ENCODE measurements at regions not wholly inside any gene's neighbourhood (a gene's known extent, or its start where the extent isn't known, plus 50 kb on each side); places are given as distances from the start of the nearest gene placed in this dataset.
"Not testable (repeated sequence)": the region's sequence is repeated elsewhere in the genome, so short reads cannot be mapped to it uniquely, and the experiment has no call there.

DNA sequence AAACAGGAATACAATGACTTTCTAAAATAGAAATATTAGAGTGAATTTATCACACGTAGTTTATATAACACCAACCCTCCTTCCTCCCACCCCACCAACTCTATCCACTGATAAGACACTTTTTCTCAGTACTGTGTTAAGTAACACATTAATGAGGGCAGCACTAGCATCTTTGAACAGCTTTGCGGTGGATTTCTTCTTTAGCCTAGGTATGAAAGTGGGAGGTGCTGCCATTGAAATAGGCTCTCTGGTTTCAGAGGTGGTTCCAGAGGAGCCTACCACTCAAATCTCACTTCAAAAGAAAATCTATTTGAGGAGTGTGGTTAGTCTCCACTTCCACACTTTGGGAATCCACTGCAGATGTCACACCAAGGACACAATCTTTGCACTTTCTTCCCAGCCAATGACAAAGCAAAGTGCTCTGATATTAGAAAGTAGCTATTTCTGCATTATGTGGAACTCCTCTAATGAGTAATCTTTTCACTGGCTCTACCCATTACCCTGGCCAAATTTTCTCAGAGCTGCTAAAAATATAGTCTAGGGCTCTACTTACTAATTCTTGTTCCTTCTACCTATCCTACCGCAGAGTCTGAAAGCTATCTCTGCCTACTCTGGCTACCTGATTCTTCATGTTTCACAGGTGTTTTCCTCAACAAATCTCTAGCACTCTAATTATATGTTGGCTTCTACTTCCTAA, 1667.8 kb downstream of the MRPL39 start:
- no peak for DNase-seq

DNA sequence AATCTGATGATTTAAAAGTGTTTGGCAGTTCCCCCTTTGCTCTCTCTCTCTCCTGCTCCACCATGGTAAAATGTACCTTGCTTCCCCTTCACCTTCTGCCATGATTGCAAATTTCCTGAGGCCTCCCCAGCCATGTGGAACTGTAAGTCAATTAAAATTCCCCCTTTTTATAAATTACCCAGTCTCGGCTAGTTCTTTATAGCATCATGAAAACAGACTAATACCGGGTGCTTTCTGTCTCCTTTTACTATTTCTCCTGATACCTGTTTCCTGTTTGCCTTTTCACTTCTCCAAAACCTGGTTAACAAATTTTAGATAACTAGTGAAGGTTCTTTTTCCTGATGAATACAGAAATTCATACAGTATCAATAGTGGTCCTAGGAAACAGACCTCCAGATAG, 1670.3 kb downstream of the MRPL39 start:
- no peak for DNase-seq

DNA sequence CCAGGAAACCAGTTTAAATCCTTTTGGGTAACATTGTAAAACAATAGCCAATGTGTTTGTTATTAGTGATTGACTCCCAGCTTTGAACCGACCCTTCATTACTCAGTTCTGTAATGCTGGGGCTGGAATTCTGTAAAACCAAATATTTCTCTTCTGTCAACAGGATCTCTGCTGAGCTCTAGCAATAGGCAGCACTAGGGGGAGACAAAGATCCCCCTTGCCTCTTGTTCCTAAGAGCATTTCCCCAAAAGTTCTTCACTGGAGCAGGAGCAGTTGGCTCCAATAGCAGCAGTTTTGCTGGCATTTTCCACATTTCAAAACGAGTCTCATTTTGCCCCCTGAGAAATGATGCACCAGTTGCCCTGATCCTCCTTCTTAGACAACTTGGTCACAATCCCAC, 1671.1 kb downstream of the MRPL39 start:
- no peak for DNase-seq

DNA sequence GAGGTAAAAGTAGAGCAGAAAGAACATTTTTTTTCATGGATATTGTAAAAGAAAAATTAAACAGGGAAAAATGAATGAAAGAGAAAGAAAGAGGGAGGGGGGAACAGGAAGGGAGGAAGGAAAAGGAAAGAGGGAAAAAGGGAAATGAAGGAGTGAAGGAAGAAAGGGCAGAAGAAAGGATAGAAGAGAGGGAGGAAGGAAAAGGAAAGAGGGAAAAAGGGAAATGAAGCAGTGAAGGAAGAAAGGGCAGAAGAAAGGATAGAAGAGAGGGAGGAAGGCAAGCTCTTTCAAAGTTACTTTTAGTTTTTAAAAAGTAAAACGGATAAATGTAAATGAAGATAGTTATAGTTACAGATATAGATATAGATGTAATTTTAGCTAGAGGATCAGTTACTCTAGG, 1676.7 kb downstream of the MRPL39 start:
- no peak for DNase-seq

DNA sequence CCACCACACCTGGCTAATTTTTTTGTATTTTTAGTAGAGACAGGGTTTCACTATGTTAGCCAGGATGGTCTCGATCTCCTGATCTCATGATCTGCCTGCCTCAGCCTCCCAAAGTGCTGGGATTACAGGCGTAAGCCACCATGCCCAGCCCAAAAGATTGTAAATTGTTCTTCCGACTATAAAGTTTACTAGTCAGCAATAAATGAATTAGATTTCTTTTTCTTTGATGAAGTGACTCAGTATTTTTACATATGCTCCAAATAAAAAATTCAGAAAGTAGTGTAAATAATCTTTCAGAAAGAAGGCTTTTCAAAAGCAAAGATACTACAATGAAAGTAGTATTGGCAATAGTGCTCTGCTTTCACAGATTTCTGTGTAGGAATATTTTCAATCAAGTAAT, 1680.9 kb downstream of the MRPL39 start:
- not testable (repeated sequence) for DNase-seq

DNA sequence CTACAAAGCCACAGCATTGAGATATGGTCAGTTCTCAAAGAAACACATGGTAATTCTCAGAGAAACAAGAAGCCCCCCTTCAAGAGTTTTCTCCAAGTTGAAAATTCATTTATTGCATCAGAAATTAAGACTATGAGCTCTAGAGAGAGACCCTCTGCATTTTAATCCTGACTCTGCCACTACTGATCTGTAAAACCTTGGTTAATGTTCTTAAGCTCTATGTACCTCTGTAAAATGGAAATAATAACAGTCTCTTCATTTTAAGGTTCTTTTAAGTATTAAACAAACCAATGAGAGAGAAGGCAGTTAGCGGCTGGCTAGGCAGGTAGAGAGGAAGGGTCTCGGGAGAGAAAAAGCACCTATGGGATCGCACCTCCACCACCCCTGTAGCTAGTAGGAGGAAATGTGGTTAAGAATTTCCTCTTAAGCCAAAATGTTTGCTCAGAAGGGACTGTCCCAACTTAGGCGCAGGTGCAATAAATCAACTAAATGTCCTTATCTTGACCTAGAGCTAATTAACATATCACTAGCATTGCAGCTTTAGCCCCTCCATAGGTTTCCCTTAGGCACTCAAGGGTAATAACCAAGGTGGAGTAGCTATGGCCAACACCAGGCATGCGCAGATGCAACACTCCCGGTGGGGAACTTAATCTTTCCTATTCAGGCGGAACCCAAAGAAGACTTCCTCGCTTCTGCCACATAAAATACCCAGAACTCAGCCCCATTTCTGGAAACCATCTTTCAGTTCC, 1685.4 kb downstream of the MRPL39 start:
- no peak for DNase-seq

DNA sequence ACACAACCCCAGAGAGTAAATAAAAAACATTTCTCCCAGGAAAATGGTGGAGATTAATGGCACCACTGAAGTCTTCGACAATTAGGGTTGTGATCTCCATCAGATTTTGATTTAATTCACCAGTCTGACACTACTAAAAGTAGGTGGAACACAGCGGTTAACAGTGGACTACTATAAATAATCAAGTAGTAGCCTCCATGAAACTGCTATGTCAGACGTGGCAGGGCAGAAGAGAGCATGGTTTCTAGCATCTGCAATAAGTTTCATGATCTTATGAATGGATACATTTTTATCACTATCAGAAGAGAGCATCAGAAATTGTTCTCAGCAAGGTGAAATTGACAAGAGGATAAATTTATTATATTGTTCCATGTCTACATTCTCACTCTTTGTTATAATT, 1706.6 kb downstream of the MRPL39 start:
- DNase-seq: no peak

DNA sequence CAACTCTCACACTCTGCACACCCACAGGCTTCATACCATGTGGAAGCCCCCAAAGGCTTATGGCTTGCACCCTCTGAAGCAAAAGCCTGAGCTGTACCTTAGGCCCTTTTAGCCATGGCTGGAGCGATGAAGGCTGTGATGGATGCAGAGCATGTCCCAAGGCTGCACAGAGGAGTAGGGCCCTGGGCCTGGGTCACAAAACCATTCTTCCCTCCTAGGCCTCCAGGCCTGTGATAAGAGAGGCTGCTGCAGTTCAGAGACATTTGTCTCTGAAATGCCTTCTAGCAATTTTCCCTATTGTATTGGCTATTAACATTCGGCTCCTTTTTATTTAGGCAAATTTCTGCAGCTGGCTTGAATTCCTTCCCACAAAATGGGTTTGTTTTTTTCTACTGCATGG, 1707.7 kb downstream of the MRPL39 start:
- DNase-seq: no peak

DNA sequence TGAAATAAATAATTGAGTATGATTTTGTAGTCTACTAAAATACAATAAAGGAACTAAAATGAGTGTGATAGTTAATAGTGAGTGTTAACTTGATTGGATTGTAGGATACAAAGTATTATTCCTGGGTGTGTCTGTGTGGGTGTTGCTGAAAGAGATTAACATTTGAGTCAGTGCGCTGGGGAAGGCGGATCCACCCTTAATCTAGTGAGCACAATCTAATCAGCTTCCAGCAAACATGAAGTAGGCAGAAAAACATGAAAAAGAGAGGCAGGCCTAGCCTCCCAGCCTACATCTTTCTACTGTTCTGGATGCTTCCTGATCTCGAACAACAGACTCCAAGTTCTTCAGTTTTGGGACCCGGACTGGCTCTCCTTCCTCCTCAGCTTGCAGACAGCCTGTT, 1716.6 kb downstream of the MRPL39 start:
- no peak for DNase-seq

DNA sequence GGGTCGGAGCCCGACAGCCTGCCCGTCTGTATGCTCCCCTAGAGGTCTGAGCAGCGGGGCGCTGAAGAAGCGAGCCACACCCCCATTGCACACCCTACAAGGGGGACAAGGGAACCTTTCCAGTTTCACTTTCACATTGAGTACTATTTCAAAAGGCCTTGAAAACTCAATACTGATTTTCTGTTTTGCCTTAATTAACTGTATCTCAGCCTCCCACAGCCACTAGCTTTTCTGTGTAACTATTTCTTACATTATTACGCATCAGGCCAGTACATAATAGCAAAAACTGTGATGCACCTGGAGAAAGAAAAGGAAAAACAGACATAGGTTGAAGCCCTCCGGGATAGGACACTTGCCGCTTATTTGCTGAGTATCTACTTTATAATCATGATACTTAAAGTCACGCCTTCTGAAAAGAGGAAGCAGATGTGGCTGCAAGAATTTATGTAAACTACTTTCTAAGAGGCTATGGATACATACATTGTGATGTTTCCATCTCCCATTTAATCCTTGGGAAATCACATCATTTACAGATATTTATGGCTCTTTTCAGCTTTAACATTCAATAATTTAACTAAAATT, 1719.5 kb downstream of the MRPL39 start:
- no peak for DNase-seq

DNA sequence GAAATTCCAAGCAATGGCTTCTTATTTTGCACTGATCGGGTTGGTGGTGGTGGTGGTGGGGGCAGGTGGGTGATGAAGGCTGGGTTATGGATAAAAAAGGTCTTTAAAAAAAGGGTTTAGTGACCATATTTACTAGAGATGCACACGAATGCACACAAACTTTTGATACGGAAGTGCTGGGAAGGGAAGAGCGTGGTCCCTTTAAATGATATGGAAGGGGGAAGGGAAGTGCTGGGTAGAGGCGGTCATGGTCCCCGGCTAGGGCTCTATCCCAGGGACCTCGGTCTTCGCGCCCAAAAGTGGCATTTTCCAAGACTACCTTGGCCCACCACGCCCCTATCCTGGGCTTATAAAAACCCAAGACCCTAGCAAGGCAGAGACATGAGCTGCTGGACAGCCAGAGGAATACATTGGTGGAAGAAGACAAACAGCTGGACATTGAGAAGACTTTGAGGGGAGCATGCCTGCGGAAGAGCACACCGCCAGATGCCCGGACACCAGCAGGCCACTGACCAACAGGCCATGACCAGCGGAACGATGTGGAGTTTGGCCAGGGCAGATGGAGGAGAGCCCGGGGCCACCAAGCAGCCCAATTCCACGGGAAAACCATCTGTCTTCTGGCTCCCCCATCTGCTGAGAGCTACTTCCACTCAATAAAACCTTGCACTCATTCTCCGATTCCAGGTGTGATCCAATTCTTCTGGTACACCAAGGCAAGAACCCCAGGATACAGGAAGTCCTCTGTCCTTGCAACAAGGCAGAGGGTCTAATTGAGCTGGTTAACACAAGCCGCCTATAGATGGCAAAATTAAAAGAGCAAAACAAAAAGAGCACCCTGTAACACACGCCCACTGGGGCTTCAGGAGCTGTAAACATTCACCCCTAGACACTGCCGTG, 1720.2 kb downstream of the MRPL39 start:
- no peak for DNase-seq

DNA sequence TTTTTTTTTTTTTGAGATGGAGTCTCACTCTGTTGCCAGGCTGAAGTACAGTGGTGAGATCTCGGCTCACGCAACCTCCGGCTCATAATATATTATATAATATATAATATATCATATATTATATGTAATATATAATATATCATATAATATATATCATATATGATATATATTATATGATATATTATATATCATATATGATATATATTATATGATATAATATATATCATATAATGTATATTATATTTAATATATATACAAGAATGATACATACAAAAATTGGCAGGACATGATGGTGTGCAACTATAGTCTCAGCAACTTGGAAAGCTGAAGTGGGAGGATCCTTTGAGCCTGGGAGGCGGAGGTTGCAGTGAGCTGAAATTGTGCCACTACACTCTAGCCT, 1725.5 kb downstream of the MRPL39 start:
- DNase-seq: no peak

DNA sequence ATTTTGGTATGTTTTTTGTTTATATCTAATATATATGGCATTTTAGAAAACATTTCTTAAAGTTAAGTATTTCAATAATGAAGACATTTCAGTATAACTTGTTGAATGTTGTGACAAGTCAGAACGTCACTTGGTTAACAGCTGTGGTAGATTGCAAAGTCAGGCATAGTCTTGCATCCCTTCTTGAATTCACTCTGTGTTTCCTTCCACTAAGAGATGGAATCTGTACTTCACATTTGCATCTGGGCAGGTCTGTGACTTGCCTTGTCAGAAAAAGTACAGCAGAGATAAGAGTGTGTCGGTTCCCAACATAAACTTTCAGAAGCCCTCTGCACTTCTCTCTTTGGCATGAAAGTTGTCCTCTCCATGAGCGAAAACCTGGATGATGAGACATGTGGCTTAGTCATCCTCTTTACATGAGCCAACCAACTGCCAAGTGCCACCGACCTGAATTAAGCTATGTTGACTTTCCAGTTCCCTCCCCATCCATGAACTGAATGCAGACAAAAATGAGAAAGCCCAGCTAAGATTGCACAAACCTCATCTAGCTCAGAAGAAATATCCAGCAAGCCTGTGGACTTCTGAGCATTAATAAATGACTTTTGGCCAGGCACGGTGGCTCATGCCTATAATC, 1730.2 kb downstream of the MRPL39 start:
- DNase-seq: no peak

DNA sequence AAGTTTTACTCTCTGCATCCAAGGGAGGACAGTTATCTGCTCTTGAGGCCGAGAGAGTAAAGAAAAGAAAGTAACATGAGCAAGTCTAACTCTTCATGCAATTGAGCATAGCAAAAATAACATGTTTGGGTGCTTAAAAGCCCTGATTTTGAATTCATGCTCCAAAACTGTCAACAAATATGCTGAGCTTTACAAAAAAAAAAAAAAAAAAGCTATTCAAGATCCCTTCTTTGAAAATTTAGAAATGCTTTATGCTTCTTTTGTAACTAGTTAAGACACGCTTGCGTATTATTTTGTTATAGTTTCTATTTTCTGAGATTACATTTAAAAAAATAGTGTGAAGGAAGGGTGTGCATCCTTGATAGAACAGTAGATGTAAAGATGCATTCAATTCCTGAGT, 1733.0 kb downstream of the MRPL39 start:
- DNase-seq: no peak

DNA sequence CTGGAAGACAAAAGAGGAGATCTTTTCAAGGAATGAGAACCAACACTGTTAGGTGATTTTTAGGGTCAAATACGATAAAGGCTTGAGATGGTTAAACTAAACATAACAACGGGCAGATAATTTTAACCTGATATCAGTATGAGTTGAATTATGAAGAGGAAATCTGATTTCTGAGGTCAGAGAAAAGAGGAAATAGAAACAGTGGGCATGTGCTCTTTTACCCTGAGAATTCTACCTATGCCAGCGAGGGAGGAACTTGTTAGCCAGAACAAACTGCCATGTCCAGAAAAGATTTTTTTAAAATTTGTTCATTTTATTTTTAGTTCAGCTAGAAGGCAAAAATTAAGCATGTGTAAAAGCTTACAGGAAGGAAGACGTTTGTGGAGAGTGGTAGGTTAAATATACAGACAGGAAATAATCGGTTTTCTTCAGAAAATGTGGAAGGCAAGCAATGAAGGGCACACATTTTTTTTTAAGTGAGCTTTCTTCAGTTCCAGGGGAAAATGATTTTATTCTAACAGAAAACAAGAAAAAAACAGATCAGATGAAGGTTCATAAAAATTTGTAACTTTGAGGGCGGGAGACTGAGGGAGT, 1745.3 kb downstream of the MRPL39 start:
- no peak for DNase-seq

DNA sequence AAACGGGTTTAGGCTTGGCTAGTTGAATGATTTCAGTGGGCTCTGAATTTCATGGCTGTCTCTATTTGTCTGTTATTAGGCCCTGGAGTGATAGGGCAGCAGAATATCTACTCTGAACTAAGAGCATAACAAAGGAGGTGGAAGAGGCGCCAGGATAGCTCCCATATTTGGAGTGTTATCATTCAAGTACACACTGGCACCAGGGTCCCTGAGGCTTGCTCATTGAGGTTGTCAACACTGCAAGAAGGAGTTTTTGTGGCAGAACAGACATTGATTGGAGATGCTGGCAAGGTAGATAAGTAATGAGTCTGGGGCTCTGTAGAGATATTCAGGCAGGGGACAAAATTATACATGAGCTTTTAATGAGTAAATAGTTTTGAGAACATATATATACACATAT, 1748.4 kb downstream of the MRPL39 start:
- DNase-seq: no peak

DNA sequence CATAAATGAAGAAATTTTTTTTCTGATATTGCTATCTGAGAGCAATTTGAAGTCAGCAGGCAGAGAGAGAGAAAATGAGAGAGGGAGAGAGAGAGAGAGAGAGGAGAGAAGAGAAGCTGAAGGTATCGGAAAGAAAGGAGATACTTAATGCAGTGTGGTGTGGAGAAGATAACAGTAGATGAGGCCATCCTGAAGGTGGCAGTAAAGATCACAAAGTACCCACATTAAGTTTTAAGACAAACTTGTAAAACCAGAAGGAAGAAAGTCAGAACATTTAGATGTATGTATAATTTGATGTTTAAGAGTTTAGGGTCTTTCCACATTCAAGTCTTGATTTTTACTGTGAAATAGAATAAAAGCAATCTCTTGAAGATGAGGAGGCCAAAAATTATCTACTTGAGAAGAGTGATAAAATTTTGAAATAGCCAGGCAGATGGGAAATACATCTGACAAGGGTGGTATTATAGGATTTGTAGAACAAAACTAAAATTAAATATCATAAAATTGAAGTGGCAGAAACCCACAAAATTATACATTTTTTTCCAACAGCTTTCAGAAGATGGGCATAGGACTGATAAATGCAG, 1753.4 kb downstream of the MRPL39 start:
- DNase-seq: no peak

DNA sequence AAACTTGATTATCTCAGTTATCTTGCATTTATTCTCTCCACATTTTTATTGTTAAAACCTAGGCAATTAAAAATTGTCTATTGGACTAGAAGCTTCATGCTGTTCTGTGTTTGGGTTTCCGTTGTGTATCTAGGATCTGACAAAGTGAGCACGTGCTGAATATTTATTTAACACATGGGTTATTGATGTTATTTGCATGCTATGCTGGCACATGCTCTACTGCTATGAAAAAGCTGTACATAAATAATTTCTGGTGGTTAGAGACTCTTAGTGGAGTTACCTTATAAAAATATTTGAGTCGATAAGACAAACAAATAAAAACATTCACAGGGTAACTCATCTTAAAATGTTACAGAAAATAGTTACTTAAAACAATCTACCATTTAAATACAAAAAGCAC, 1769.7 kb downstream of the MRPL39 start:
- DNase-seq: no peak

DNA sequence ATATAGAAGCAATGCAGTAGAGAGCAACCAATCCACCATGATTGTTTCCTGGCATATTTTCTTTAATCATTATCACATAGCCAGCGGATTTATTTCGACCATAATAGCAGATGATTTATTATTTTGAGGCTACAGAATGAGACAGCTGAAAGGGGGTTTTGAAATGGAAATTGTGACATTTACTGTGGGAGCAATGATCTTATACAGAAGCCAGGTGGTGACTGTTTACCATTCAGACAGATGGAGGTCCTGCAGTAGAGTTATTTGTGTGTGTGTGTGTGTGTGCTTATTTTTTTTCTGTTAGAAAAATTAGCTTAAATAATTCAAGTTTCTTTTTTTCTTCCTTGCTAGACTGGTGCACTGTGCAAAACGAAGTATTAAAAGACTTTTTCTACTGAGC, 1784.5 kb downstream of the MRPL39 start:
- DNase-seq: no peak

DNA sequence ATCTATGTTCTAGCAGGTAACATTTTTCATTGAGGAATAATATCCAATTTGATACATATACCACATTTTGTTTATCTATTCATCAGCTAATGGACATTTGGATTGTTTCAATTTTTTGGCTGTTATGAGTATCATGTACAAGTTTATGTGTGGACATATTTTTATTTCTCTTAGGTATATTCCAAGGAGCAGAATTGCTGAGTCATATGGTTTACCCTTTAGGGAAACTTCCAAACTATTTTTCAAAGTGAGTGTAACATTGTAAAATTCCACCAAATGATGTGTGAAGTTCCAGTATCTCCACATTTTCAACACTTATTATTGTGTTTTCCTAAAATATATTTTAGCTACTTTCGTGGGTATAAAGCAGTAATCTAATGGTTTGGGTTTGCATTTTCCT, 1789.9 kb downstream of the MRPL39 start:
- DNase-seq: no peak

DNA sequence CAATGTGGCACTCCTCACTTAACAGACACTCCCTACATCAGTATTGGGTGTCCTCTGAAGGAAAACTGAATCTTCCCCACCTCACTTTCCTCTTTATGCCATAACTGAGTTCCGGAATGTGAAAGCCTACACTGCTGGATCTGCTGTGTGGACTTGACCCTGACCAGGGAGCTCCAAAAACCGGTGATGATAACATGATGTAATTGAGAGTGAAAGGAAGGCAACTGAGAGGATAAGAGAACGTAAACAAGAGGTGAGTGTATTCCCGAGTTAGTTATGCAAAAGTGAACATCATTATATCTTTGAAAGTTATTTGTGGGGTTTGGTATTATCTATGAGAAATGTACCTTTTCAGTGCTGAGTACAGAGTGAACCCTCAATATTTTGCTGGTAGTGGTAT, 1794.8 kb downstream of the MRPL39 start:
- no peak for DNase-seq

DNA sequence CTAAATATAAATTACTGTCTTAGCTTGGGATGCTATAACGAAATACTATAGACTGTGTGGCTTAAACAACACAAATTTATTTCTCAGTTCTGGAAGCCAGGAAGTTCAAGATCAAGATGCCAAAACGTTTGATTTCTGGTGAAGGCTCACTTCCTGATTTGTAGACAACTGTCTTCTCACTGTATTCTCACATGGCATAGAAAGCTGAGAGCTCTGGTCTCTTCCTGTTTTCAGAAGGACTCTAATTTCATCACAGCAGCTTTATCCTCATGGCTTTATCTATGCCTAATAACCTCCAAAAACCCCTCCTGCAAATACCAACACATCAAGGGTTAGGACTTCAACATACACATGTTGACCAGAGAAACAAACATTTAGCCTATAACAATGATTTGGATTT, 1795.5 kb downstream of the MRPL39 start:
- DNase-seq: no peak

All from islet precursor cell (in vitro differentiated cells).